Dendritic cell treated with granulocyte-macrophage colony-stimulating factor and Interleukin-4, amounts not matched to agents 40 ng/mL and 50 ng/mL, for 4 days (primary cell): ENCODE measurements at regions not wholly inside any gene's neighbourhood (a gene's known extent, or its start where the extent isn't known, plus 50 kb on each side); places are given as distances from the start of the nearest gene placed in this dataset.

Experiments
- H3K27ac Mint-ChIP-seq: one replicate; pipeline ENCODE4 v1.8.0; 2022; ENCODE audit warnings: mild to moderate bottlenecking, mixed read lengths
- H3K27me3 Mint-ChIP-seq: one replicate; pipeline ENCODE4 v1.8.0; 2022; ENCODE audit warnings: mild to moderate bottlenecking, mixed read lengths
- H3K36me3 Mint-ChIP-seq: one replicate; pipeline ENCODE4 v1.8.0; 2022; ENCODE audit warnings: low read depth, mixed read lengths
- H3K4me1 Mint-ChIP-seq: one replicate; pipeline ENCODE4 v1.8.0; 2022; ENCODE audit warnings: low read depth, mixed read lengths
- H3K4me3 Mint-ChIP-seq: one replicate; pipeline ENCODE4 v1.8.0; 2022; ENCODE audit warnings: mild to moderate bottlenecking, moderate library complexity, mixed read lengths
- H3K9me3 Mint-ChIP-seq: one replicate; pipeline ENCODE4 v1.8.0; 2022; ENCODE audit warnings: mixed read lengths
- intact Hi-C: fragments of 100-400 bp; cut with micrococcal nuclease; formaldehyde crosslinking; loops from one replicate; pipeline ENCODE4 v1.15.0; 2022

- peaks cover 6% of the 10 kb centered on the region for H3K27me3 Mint-ChIP-seq
- H3K36me3 Mint-ChIP-seq = no peaks in the 10 kb centered on the region
- intact Hi-C loops = no loop called here
- H3K27ac Mint-ChIP-seq = no peak overlapping the region
- H3K9me3 Mint-ChIP-seq = no peaks in the 10 kb centered on the region
- H3K4me1 Mint-ChIP-seq = no peaks in the 10 kb centered on the region
- H3K4me3 Mint-ChIP-seq = no peak overlapping the region
Observed at GRCh38 chr1:34476371-34476770, 278.5 kb upstream of the GJB5 start.

- no peaks in the 10 kb centered on the region for H3K4me1 Mint-ChIP-seq
- intact Hi-C loops = no loop called here
- H3K27me3 Mint-ChIP-seq = peaks cover 6% of the 10 kb centered on the region
Observed at GRCh38 chr1:34477632-34478141, 277.2 kb upstream of the GJB5 start.

GRCh38 chr1:34478515-34479076 lies 276.3 kb upstream of the GJB5 start:
- no peaks in the 10 kb centered on the region for H3K4me1 Mint-ChIP-seq
- H3K9me3 Mint-ChIP-seq = no peaks in the 10 kb centered on the region
- peaks cover 6% of the 10 kb centered on the region for H3K27me3 Mint-ChIP-seq
- intact Hi-C loops = no loop called here
- no peak overlapping the region for H3K4me3 Mint-ChIP-seq
- no peak overlapping the region for H3K27ac Mint-ChIP-seq
- H3K36me3 Mint-ChIP-seq = no peaks in the 10 kb centered on the region

More at GRCh38 chr1:34477632-34478141, 277.2 kb upstream of the GJB5 start:
- Mint-ChIP-seq H3K27ac (no peak overlapping the region), H3K36me3 (no peaks in the 10 kb centered on the region), H3K4me3 (no peak overlapping the region), H3K9me3 (no peaks in the 10 kb centered on the region)

GRCh38 chr1:34479731-34480130 lies 275.1 kb upstream of the GJB5 start:
- Mint-ChIP-seq H3K27me3 (peaks cover 6% of the 10 kb centered on the region), H3K27ac (no peak overlapping the region), H3K9me3 (no peaks in the 10 kb centered on the region), H3K36me3 (no peaks in the 10 kb centered on the region), H3K4me1 (no peaks in the 10 kb centered on the region), H3K4me3 (no peak overlapping the region)
- intact Hi-C loops = no loop called here

GRCh38 chr1:34488080-34488708 lies 266.7 kb upstream of the GJB5 start:
- no peaks in the 10 kb centered on the region for H3K36me3 Mint-ChIP-seq
- intact Hi-C loops = no loop called here
- H3K27ac Mint-ChIP-seq = no peak overlapping the region
- H3K27me3 Mint-ChIP-seq = no peaks in the 10 kb centered on the region
- peaks cover 33% of the 10 kb centered on the region for H3K9me3 Mint-ChIP-seq
- H3K4me1 Mint-ChIP-seq = no peaks in the 10 kb centered on the region
- no peak overlapping the region for H3K4me3 Mint-ChIP-seq

GRCh38 chr1:34500451-34500850 lies 254.4 kb upstream of the GJB5 start:
- H3K4me3 Mint-ChIP-seq = no peak overlapping the region
- no peaks in the 10 kb centered on the region for H3K4me1 Mint-ChIP-seq
- peaks cover 4% of the 10 kb centered on the region for H3K9me3 Mint-ChIP-seq
- no peaks in the 10 kb centered on the region for H3K36me3 Mint-ChIP-seq
- H3K27me3 Mint-ChIP-seq = no peaks in the 10 kb centered on the region
- H3K27ac Mint-ChIP-seq = no peak overlapping the region
- intact Hi-C loops = no loop called here

GRCh38 chr1:34511802-34512201 lies 243.0 kb upstream of the GJB5 start:
- Mint-ChIP-seq H3K36me3 (no peaks in the 10 kb centered on the region), H3K4me3 (no peak overlapping the region), H3K4me1 (no peaks in the 10 kb centered on the region), H3K27me3 (no peaks in the 10 kb centered on the region), H3K27ac (no peak overlapping the region), H3K9me3 (peaks cover 49% of the 10 kb centered on the region)
- intact Hi-C loops = no loop called here

GRCh38 chr1:34518146-34518699 lies 236.6 kb upstream of the GJB5 start:
- H3K27me3 Mint-ChIP-seq = no peaks in the 10 kb centered on the region

GRCh38 chr1:34520111-34520510 lies 234.7 kb upstream of the GJB5 start:
- H3K9me3 Mint-ChIP-seq = no peaks in the 10 kb centered on the region
- intact Hi-C loops = no loop called here
- no peak overlapping the region for H3K4me3 Mint-ChIP-seq
- no peak overlapping the region for H3K27ac Mint-ChIP-seq
- H3K4me1 Mint-ChIP-seq = no peaks in the 10 kb centered on the region
- no peaks in the 10 kb centered on the region for H3K36me3 Mint-ChIP-seq
- no peaks in the 10 kb centered on the region for H3K27me3 Mint-ChIP-seq

More at GRCh38 chr1:34518146-34518699, 236.6 kb upstream of the GJB5 start:
- no peak overlapping the region for H3K27ac Mint-ChIP-seq
- H3K36me3 Mint-ChIP-seq = no peaks in the 10 kb centered on the region
- intact Hi-C loops = no loop called here
- H3K9me3 Mint-ChIP-seq = no peaks in the 10 kb centered on the region
- no peaks in the 10 kb centered on the region for H3K4me1 Mint-ChIP-seq
- H3K4me3 Mint-ChIP-seq = no peak overlapping the region

GRCh38 chr1:34524783-34525182 lies 230.1 kb upstream of the GJB5 start:
- Mint-ChIP-seq H3K27ac (no peak overlapping the region), H3K36me3 (no peaks in the 10 kb centered on the region), H3K4me1 (peaks cover 5% of the 10 kb centered on the region), H3K9me3 (no peaks in the 10 kb centered on the region), H3K4me3 (no peak overlapping the region), H3K27me3 (peaks cover 8% of the 10 kb centered on the region)
- intact Hi-C loops = no loop called here

GRCh38 chr1:34529935-34530859 lies 224.7 kb upstream of the GJB5 start:
- Mint-ChIP-seq H3K9me3 (no peaks in the 10 kb centered on the region), H3K27me3 (peaks cover 16% of the 10 kb centered on the region), H3K36me3 (no peaks in the 10 kb centered on the region), H3K4me1 (peaks cover 13% of the 10 kb centered on the region), H3K27ac (no peak overlapping the region), H3K4me3 (no peak overlapping the region)
- intact Hi-C loops = no loop called here

- peaks cover 13% of the 10 kb centered on the region for H3K27me3 Mint-ChIP-seq
- no peak overlapping the region for H3K4me3 Mint-ChIP-seq
- intact Hi-C loops = no loop called here
- no peaks in the 10 kb centered on the region for H3K36me3 Mint-ChIP-seq
- peaks cover 13% of the 10 kb centered on the region for H3K4me1 Mint-ChIP-seq
- H3K27ac Mint-ChIP-seq = no peak overlapping the region
- H3K9me3 Mint-ChIP-seq = no peaks in the 10 kb centered on the region
Observed at GRCh38 chr1:34532113-34532512, 222.7 kb upstream of the GJB5 start.

GRCh38 chr1:34538481-34538880 lies 216.4 kb upstream of the GJB5 start:
- H3K27me3 Mint-ChIP-seq = peaks cover 3% of the 10 kb centered on the region
- no peaks in the 10 kb centered on the region for H3K4me1 Mint-ChIP-seq
- no peaks in the 10 kb centered on the region for H3K9me3 Mint-ChIP-seq
- intact Hi-C loops = no loop called here
- H3K36me3 Mint-ChIP-seq = no peaks in the 10 kb centered on the region
- H3K27ac Mint-ChIP-seq = no peak overlapping the region
- H3K4me3 Mint-ChIP-seq = no peak overlapping the region
